Gastroesophageal sphincter (tissue), 3 donors: ENCODE measurements at regions not wholly inside any gene's neighbourhood (a gene's known extent, or its start where the extent isn't known, plus 50 kb on each side); places are given as distances from the start of the nearest gene placed in this dataset.

Experiments
- CTCF ChIP-seq, 4 experiments: fragments of 200-600 bp in 2 of 4; fragments of 450-650 bp in 2 of 4; sonication (generic) in 1 of 4; IDR thresholded peaks; one replicate each; pipeline ENCODE4 v1.5.1; 2017 to 2019; ENCODE audit warnings: antibody characterized with exemption in 4 of 4, mild to moderate bottlenecking in 2 of 4, moderate library complexity in 2 of 4
- POLR2A ChIP-seq, 2 donors: fragments of 450-650 bp; IDR thresholded peaks; one replicate each; pipeline ENCODE4 v1.6.1; 2017; ENCODE audit warnings: antibody characterized with exemption in 2 of 2, mild to moderate bottlenecking in 2 of 2, moderate library complexity in 1 of 2
- POLR2AphosphoS5 ChIP-seq: sonication (generic); formaldehyde crosslinking; IDR thresholded peaks from one replicate; pipeline ENCODE4 v1.6.1; 2017; ENCODE audit warnings: antibody characterized with exemption

DNA sequence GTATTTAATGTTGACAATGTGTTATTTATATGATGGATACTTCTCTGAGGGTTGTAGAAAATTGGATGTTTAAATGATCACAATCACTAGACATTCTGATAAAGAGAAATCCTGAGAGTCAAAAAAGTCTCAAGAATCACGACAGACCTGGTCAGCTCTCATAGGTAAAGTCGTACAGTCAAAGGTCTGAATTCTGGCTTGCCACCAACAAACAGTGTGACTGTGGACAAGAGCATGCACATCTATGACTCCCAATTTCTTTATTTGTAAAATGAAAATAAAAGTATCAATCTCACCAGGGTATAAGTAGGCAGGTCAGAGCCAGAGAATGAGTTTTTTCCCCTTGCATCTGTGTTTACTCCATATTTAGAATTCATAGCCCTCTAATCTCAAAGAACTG lies 556.7 kb downstream of the FAM181B start:
- TF ChIP-seq CTCF (IDR thresholded peaks at IDR 0.05): no peak
- TF ChIP-seq POLR2A (IDR thresholded peaks at IDR 0.05): no peak
- no peak for TF ChIP-seq POLR2AphosphoS5
